ENCODE measurements at regions not wholly inside any gene's neighbourhood (a gene's known extent, or its start where the extent isn't known, plus 50 kb on each side); places are given as distances from the start of the nearest gene placed in this dataset.
"Not testable (repeated sequence)": the region's sequence is repeated elsewhere in the genome, so short reads cannot be mapped to it uniquely, and the experiment has no call there.

DNA sequence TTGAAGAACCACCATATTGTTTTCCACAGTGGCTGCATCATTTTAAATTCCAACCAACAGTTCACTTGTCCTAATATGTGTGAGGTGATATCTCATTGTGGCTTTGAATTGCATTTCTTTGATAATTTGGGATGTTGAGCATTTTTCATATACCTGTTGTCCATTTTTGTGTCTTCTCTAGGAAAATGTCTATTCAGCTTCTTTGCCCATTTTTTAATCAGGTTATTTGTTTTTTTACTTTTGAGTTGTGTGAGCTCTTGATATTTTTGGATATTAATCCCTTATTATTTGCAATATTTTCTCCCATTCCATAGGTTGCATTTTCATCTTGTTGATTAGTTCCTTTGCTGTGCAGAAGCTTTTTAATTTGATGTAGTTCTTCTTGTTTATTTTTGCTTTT lies 95.1 kb upstream of the CCDC71L start:
- POLR2A ChIA-PET: interaction anchor here (0.7 kb wide), 1 partner anchor 390 kb away, joined by 3 read pairs; no protein-coding TSS in a partner anchor
- Mint-ChIP-seq H3K4me1 (no peaks in the 10 kb centered on the region), H3K27ac (no peak overlapping the region), H3K9me3 (peaks cover 6% of the 10 kb centered on the region), H3K27me3 (no peaks in the 10 kb centered on the region), H3K36me3 (ENCODE audit: low read depth) (no peaks in the 10 kb centered on the region), H3K4me3 (no peak overlapping the region)
- ATAC-seq (ENCODE audit: low read depth) (no peak), DNase-seq (no peak)
- CTCF ChIA-PET: no interaction called here
- intact Hi-C loops (cut with micrococcal nuclease): no loop called here
- TF ChIP-seq, protein P1, sequence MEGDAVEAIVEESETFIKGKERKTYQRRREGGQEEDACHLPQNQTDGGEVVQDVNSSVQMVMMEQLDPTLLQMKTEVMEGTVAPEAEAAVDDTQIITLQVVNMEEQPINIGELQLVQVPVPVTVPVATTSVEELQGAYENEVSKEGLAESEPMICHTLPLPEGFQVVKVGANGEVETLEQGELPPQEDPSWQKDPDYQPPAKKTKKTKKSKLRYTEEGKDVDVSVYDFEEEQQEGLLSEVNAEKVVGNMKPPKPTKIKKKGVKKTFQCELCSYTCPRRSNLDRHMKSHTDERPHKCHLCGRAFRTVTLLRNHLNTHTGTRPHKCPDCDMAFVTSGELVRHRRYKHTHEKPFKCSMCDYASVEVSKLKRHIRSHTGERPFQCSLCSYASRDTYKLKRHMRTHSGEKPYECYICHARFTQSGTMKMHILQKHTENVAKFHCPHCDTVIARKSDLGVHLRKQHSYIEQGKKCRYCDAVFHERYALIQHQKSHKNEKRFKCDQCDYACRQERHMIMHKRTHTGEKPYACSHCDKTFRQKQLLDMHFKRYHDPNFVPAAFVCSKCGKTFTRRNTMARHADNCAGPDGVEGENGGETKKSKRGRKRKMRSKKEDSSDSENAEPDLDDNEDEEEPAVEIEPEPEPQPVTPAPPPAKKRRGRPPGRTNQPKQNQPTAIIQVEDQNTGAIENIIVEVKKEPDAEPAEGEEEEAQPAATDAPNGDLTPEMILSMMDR (IDR thresholded peaks at IDR 0.05): no peak

DNA sequence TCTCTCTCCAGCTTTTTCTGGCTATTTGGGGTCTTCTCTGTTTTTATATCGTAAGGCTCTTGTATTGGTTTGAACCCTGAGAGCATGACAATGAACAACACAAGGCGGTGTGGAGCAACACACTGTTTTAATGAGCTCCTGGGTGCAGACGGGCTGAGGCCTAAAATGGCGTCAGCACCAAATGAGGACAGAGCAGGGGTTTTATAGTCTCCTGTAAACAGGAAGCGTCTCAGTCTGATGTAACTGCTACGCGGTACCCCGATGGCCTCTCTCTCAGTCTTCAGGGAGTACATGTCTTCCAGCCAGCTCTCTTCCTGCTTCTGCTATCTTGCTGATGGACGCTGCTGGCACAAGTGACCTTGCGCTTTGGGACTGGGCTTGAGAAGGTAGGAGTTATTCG lies 95.9 kb upstream of the CCDC71L start:
- no peak for DNase-seq
- ChIA-PET POLR2A (no interaction called here), CTCF (interaction anchor here (0.6 to 1.0 kb wide), 2 partner anchors 10 to 21 kb away, joined by 3 to 4 read pairs; no protein-coding TSS in a partner anchor)

DNA sequence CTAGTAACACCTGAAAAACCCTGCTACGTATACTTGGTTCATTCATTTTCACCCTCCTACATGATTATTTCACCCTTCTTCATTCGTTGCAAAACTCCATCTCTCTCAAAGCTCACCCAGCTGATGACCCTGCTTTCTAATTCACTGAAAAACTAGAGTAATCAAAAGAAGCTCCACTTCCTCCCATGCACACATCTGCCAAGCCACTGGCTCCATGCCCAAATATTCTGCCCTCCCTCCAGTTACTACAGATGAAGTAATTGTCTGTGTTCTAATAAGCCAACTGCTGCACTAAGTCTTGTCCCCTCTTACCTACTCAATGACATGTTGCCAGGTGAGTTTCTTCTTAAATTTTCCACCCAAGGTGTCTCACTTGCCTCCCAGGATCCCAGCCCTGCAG lies 96.9 kb upstream of the CCDC71L start:
- ChIA-PET POLR2A (no interaction called here), CTCF (interaction anchor here (0.6 kb wide), 1 partner anchor 22 kb away, joined by 3 read pairs; no protein-coding TSS in a partner anchor)
- Mint-ChIP-seq H3K4me3 (no peak overlapping the region), H3K27me3 (no peaks in the 10 kb centered on the region), H3K36me3 (ENCODE audit: low read depth) (no peaks in the 10 kb centered on the region), H3K9me3 (peaks cover 6% of the 10 kb centered on the region), H3K4me1 (no peaks in the 10 kb centered on the region), H3K27ac (no peak overlapping the region)
- DNase-seq (no peak), ATAC-seq (ENCODE audit: low read depth) (no peak)
- TF ChIP-seq, protein P1 (IDR thresholded peaks at IDR 0.05): no peak
- intact Hi-C loops (cut with micrococcal nuclease): no loop called here

More for the DNA sequence above, 95.9 kb upstream of the CCDC71L start:
- Mint-ChIP-seq H3K36me3 (ENCODE audit: low read depth) (no peaks in the 10 kb centered on the region), H3K27ac (no peak overlapping the region), H3K4me3 (no peak overlapping the region), H3K9me3 (peaks cover 6% of the 10 kb centered on the region), H3K27me3 (no peaks in the 10 kb centered on the region), H3K4me1 (no peaks in the 10 kb centered on the region)
- intact Hi-C loops (cut with micrococcal nuclease): no loop called here
- no peak for ATAC-seq (ENCODE audit: low read depth)
- TF ChIP-seq, protein P1 (IDR thresholded peaks at IDR 0.05): no peak

- H3K4me1 Mint-ChIP-seq; H3K27ac Mint-ChIP-seq; H3K9me3 Mint-ChIP-seq; H3K4me3 Mint-ChIP-seq; ATAC-seq (ENCODE audit: low read depth); CTCF ChIA-PET; H3K27me3 Mint-ChIP-seq; DNase-seq; intact Hi-C loops (cut with micrococcal nuclease); H3K36me3 Mint-ChIP-seq (ENCODE audit: low read depth): not testable (repeated sequence)
- POLR2A ChIA-PET: interaction anchor here (0.6 kb wide), 1 partner anchor 211 kb away, joined by 6 read pairs; no protein-coding TSS in a partner anchor
These were observed 101.9 kb upstream of the CCDC71L start for GRCh38 chr7:106762845-106763244.

GRCh38 chr7:106763717-106764116 lies 101.4 kb upstream of the PIK3CG start:
- intact Hi-C loops (cut with micrococcal nuclease): no loop called here
- DNase-seq (no peak), ATAC-seq (ENCODE audit: low read depth) (no peak)
- Mint-ChIP-seq H3K36me3 (ENCODE audit: low read depth) (no peaks in the 10 kb centered on the region), H3K4me3 (no peak overlapping the region), H3K27ac (no peak overlapping the region), H3K27me3 (no peaks in the 10 kb centered on the region), H3K4me1 (peaks cover 18% of the 10 kb centered on the region), H3K9me3 (no peaks in the 10 kb centered on the region)
- CTCF ChIA-PET: no interaction called here
- POLR2A ChIA-PET: interaction anchor here (0.6 to 0.7 kb wide), 2 partner anchors 28 to 210 kb away, joined by 3 to 6 read pairs; no protein-coding TSS in a partner anchor
- TF ChIP-seq, protein P1 (IDR thresholded peaks at IDR 0.05): no peak
